Fibroblast of lung (primary cell): ENCODE measurements at regions not wholly inside any gene's neighbourhood (a gene's known extent, or its start where the extent isn't known, plus 50 kb on each side); places are given as distances from the start of the nearest gene placed in this dataset.

Experiments used
- CTCF ChIP-seq, 2 donors: IDR thresholded peaks in 1 of 2; conservative IDR thresholded peaks in 1 of 2; 1 replicate in 1 of 2; 2 replicates in 1 of 2; pipeline ENCODE4 v1.5.1; 2011 to 2012; ENCODE audit warnings: low read length in 2 of 2, control low read depth in 1 of 2, inconsistent platforms in 1 of 2, low read depth in 1 of 2, mild to moderate bottlenecking in 1 of 2
- EZH2 ChIP-seq: IDR thresholded peaks from 2 replicates; pipeline ENCODE4 v1.5.1; 2012; ENCODE audit warnings: low read length, control low read depth, mild to moderate bottlenecking; ENCODE audit errors: missing control alignments

- TF ChIP-seq CTCF (conservative IDR thresholded peaks at IDR 0.05 in 1 of 2, IDR thresholded peaks at IDR 0.05 in 1 of 2; ENCODE audit: low read depth in 1 of 2, low read length in 2 of 2) (no peak), EZH2 (no peak)
Observed at GRCh38 chr2:220005362-220005761, 377.9 kb downstream of the SLC4A3 start.
